RKO (cell line): ENCODE measurements at regions not wholly inside any gene's neighbourhood (a gene's known extent, or its start where the extent isn't known, plus 50 kb on each side); places are given as distances from the start of the nearest gene placed in this dataset.
"Not testable (repeated sequence)": the region's sequence is repeated elsewhere in the genome, so short reads cannot be mapped to it uniquely, and the experiment has no call there.

Experiments
- DNase-seq: peaks from one replicate; pipeline ENCODE4 v3.0.0-alpha.2; 2016; ENCODE audit warnings: low spot score

- DNase-seq = no peak
Measured at GRCh38 chr12:84495711-84496110, 416.9 kb downstream of the SLC6A15 start.

DNA sequence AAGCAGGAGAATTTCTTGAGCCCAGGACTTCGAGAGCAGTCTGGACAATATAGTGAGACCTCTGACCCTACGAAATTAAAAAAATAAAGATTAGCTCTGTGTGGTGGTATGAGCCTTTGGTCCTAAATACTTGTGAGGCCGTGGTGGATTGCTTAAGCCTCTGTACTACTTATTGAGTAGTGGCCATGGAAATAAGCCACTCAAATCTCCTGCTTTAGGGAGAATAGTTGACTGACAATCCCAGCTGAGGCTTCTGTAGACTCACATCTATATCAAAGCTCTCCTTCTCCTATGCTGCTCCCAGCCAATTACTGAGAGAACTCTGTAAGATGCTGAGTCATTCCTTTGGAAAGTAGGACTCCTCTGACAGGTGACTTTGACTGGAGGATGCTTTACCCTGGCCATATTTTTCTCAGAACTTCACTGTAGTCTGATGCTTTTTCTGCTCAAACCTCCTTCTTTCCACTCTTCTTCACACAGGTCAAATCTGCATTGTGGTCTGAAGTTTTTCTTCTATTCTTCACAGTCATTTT is 420.2 kb downstream of the SLC6A15 start:
- DNase-seq = no peak

DNA sequence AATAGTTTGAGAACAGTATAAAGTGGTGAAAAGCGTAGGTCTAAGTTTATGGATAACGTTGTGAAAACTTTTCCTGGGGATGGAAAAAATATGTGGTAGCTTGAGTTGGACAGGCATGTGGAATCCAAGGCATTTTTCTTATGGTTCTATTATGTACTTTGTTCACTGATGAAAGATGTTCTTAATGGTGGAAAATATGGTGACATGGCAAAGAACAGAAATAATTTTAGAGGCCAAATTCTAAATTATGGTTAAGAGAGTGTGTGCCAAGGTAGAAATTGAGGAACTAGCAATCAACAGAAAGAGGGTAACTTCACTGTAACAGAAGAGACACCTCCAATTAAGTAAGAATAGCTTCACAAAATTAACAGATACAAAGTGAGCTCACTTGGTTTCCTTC is 427.8 kb downstream of the SLC6A15 start:
- DNase-seq = no peak

DNA sequence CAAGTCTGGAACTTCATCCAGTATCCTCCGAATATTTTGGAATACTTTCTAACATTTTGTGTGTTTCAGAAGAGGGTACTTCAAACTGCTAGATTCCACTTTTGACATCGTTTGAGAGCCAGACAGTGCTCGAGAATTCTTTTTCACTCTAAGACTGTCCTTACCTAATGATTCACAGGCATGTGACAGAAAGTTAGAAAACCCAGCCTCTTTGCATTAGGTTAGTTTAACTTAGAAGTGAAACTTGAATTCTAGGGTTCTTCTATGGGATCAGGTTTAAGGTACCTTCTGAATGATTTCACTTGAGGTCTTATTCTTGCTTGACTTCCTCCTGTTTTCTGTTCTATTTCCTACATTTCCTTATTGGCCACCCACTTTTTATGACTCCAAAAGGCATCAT is 431.8 kb downstream of the SLC6A15 start:
- no peak for DNase-seq

DNA sequence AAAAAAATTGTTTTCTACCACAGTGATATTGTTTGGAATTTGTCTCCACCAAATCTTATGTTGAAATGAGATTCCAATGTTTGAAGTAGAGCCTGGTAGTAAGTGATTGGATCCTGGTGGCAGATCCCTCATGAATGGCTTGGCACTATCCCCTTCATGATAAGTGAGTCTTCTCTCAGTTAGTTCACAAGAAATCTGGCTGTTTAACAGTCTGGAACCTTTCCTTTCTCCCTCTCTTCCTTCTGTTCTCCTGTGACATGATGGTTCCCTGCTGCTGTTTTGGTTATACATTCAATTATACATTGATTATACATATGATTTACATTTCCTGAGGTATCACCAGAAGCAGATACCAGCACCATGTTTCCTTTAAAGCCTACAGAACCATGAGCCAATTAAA is 442.2 kb downstream of the SLC6A15 start:
- no peak for DNase-seq

GRCh38 chr12:84464616-84465015 is 448.0 kb downstream of the SLC6A15 start:
- DNase-seq = no peak

DNA sequence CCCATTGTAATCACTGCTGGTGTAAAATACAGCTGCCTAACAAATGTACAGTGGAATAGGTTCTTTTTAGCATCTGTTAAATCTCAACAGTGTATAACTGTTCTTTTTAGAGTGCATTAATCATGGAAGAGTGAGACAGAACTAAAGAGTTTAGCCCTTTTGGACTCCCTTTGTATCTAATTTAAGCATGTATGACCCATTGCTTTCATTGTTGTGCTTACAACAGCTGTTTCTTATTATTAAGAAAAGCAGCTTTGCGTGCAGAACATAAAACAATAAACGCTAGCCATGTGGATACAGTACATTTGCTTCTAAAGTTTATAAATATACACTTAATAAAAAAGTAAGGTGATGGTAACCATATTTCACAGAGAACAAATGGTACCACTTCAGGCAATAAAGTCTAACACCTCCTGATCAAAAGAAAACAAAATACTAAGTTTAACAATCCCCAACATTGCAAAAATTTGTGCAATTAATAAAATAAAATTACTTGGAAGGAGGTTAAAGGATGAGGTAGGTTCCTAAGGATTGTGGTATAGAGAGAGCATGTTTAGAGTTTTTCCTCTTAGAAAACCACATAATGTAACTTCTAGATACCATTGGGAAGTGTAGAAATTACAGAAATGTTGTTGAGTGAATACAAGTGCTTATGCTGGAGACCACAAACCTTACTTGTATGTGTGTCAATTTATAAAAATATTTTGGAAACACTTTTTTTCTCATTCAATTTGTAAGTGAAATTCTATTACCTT is 448.7 kb downstream of the SLC6A15 start:
- DNase-seq = no peak

GRCh38 chr12:84455598-84455997 is 457.0 kb downstream of the SLC6A15 start:
- no peak for DNase-seq

DNA sequence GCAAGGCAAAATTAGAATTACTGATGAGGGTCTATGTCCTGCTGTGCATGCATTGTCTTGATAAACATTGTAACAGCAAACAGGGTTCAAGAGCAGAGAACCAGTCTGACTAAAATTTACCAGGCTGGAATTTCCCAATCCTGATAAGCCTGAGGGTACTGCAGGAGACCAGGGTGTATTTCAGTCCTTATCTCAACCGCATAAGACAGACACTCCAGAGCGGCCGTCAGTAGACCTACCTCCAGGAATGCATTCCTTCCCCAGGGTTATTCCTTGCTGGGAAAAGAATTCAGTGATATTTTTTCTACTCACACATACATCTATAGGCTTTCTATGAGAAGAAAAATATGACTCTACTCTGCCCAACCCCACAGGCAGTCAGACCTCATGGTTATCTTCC is 466.1 kb downstream of the SLC6A15 start:
- DNase-seq = not testable (repeated sequence)

GRCh38 chr12:84436134-84436533 is 476.5 kb downstream of the SLC6A15 start:
- DNase-seq = no peak

DNA sequence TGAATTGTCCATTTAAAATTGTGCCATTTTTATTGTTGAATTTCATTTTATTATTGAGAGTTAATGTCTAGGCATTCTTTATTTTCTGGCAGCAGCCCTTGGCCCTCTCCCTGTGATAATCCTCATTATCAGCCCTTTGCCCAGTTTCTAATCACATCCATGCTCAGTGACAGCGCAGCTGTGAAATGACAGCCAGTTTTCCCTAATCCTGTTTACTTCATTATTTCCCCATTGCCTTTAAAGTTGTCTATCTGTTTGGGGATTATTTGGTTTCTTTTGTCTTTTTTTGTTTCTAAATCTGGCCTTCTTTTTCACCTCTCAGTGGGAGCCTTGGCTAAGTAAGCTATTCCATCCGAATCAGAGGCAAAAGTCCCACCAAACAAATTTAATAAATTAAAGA is 476.9 kb downstream of the SLC6A15 start:
- no peak for DNase-seq

DNA sequence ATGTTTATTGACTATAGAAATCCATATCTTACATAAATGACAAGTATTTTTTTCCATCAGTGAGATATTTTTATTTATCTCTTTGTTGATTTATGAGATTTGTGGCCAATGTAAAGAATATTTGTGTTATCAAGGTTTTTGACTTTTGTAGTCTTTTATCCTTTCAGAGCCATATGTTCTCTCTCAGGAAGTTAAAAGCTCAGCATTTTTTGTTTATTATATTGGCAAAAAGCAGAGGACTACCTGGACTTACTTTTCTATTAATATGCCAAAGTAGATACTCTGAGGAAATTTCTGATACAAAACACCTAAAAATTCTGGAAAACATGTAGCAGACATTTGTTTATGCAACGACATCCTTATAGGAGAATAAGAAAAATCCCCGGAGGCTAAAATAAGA is 490.3 kb downstream of the SLC6A15 start:
- DNase-seq = no peak

DNA sequence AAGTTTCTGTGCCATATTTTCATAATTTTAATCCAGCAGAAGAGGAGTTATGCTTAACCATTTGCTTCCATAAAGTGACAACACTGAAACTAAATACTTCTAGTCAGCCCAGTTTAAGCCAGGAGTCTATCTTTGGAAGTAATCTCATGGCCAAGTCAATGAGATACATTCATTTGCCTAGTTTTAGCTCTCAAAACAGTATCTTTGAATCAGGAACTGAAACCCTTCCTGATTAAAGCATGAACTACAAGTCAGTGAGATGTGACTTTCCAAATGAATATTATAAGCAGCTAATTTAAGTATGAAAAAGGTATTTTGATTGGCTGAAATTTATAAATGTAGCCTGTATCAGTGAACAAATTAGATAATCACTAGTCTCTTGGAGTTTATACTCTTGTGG is 491.5 kb downstream of the SLC6A15 start:
- DNase-seq = no peak

DNA sequence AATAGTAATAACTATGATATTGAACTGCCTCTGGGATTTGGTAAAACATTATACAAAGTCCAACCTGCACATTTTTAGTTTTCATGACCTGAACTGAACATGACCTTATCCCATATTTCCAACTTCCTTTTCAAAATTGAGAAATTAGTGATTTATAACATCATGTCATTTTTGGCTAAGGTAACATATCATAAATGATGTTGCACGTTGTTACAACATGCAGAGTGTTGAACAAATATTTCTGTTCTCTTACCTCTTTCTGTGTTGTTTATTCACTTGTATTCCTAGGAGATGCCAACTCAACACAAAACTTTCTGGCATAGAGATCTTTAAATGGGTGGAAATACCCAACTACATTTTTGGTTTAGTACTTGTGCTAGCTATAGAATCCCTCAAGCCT is 496.0 kb downstream of the SLC6A15 start:
- no peak for DNase-seq

GRCh38 chr12:84415946-84416345 is 496.7 kb downstream of the SLC6A15 start:
- DNase-seq = no peak

DNA sequence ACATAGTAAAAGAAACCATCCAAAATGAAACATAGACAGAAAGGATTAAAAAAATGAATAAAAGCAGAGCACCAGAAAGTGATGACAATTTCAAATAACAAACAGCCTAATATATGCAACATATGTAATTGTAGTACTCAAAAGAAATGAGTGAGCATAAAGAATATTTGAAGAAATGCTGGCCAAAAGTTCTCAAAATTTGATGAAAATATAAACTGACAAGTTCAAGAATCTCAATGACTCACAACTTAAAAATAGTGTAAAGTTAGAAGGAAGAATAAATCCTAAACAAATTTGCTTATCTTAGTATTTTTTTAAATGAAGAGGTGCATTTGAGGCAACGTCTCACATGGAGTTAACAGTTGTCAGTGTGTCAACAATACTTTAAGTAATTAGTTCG is 498.9 kb downstream of the SLC6A15 start:
- DNase-seq = no peak

GRCh38 chr12:84412226-84412625 is 500.4 kb downstream of the SLC6A15 start:
- DNase-seq = no peak

DNA sequence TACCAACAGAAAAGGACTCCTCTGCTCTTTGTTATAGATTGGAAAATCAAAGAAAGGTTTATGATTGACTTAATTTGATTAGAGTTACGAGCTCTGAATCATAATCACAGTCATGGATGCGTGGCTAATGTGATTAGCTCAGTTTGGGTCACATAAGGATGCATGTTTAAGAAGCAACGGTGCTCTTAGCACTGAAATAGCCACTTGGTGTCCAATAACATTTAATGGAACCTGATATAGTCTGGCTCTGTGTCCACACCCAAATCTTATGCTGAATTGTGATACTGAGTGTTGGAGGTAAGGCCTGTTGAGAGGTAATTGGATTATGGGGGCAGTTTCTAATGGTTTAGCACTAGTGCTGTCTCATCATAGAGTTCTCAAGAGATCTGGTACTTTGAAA is 501.6 kb downstream of the SLC6A15 start:
- no peak for DNase-seq

- no peak for DNase-seq
Measured at GRCh38 chr12:84408936-84409335, 503.7 kb downstream of the SLC6A15 start.

- not testable (repeated sequence) for DNase-seq
Measured at GRCh38 chr12:84406720-84407119, 505.9 kb downstream of the SLC6A15 start.

- no peak for DNase-seq
Measured at GRCh38 chr12:84397846-84398245, 514.8 kb downstream of the SLC6A15 start.

DNA sequence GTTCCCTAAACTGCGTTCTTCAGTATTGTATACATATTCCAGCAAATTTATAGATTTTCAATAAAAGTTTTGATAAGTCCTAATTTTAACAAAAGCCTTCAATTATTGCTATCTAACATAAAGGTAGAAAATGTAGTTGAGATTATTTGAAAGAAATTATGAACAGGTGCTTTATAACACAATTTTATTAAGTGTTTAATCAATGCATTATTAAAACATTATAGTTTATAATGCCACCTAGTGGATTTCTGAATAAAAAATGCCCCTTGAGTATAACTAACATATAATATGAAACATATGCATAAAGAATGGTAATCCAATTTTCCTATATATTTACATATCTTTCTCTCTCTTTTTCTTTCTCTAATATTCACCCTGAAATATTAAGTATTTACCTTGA is 515.3 kb downstream of the SLC6A15 start:
- DNase-seq = peak; percentile 16

DNA sequence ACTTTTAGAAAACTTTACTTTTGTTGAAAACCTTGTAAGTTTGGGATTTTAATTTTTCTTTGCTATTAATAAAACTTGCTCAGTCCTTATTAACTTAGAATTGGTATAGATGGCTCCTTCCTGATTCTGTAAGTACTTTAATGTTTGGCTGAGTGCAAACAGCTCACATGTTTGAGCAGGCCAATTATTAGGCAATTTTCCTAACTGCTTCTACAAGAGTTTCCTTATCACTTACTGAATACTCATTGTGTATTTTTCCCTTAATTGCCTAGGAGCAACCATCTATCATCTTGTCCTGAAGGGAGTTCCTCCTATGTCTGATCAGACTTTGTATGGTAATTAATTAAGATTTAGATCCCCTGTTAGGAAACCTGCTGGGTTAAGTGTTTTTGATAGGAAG is 521.4 kb downstream of the SLC6A15 start:
- not testable (repeated sequence) for DNase-seq

DNA sequence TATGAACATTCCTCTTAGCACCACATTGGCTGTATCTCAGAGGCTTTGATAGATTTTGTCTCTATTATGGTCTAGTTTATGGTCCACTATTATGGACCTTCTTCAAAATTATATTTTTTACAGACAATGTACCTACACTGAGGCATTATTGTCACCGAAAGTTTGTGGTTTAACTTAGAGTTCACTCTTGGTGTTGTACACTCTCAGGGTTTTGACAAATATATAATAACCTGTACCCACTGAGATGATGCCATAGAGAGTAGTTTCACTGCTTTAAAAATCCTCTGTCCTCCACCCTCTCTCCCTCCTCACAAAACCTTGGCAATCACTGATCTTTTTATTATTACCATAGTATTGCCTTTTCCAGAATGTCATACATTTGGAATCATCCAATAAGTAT is 528.2 kb downstream of the SLC6A15 start:
- no peak for DNase-seq
